ENCODE measurements at regions not wholly inside any gene's neighbourhood (a gene's known extent, or its start where the extent isn't known, plus 50 kb on each side); places are given as distances from the start of the nearest gene placed in this dataset.

DNA sequence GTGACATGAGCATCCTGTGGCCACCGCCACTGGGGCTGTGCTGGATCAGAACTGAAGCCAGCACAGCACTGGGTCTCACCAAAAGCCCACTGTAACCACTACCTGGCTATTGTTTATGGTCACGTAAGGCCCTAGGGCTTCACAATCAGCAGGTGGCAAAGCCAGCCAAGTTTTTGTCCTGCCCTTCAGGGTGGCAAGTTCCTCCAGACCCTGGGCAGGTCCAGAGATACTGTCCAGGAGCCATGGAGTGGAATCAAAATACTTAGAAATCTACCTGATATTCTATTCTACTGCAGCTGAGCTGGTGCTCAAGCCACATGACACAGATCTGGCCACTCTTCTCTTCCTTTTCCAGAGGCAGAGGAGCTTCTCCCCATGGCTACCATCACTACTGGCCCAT, 121.2 kb upstream of the CXXC4 start:
- Mint-ChIP-seq H3K36me3 (ENCODE audit: low read depth) (no peaks in the 10 kb centered on the region), H3K9me3 (peaks cover 53% of the 10 kb centered on the region), H3K4me1 (ENCODE audit: low read depth) (no peaks in the 10 kb centered on the region), H3K4me3 (no peak overlapping the region), H3K27me3 (ENCODE audit: insufficient read depth) (no peaks in the 10 kb centered on the region), H3K27ac (no peak overlapping the region)
- DNase-seq: no peak
- TF ChIP-seq, protein P1, sequence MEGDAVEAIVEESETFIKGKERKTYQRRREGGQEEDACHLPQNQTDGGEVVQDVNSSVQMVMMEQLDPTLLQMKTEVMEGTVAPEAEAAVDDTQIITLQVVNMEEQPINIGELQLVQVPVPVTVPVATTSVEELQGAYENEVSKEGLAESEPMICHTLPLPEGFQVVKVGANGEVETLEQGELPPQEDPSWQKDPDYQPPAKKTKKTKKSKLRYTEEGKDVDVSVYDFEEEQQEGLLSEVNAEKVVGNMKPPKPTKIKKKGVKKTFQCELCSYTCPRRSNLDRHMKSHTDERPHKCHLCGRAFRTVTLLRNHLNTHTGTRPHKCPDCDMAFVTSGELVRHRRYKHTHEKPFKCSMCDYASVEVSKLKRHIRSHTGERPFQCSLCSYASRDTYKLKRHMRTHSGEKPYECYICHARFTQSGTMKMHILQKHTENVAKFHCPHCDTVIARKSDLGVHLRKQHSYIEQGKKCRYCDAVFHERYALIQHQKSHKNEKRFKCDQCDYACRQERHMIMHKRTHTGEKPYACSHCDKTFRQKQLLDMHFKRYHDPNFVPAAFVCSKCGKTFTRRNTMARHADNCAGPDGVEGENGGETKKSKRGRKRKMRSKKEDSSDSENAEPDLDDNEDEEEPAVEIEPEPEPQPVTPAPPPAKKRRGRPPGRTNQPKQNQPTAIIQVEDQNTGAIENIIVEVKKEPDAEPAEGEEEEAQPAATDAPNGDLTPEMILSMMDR (IDR thresholded peaks at IDR 0.05): no peak

DNA sequence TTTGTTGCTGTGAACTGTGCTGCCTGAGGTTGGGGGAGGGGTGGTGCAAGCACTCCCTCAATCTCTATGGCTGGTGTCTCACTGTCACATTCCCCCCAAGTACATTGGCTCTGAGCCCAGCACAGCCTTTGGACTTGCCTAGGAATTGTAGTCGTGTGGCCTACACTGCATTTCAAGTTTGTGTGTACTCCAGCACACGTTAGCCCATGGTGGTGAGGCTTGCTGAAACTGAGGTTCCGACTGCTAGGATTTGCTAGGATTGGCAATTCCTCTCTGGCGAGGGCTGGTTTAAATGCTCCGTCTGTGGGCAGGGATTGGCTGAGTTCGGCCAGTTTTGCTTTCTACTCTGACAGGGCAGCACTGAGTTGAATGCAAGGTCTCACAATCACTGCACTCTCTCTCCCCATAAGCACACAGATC, 121.7 kb upstream of the CXXC4 start:
- Mint-ChIP-seq H3K4me1 (ENCODE audit: low read depth) (no peaks in the 10 kb centered on the region), H3K9me3 (peaks cover 58% of the 10 kb centered on the region), H3K36me3 (ENCODE audit: low read depth) (no peaks in the 10 kb centered on the region), H3K4me3 (no peak overlapping the region), H3K27ac (no peak overlapping the region), H3K27me3 (ENCODE audit: insufficient read depth) (no peaks in the 10 kb centered on the region)
- TF ChIP-seq, protein P1 (IDR thresholded peaks at IDR 0.05): no peak
- DNase-seq: no peak

DNA sequence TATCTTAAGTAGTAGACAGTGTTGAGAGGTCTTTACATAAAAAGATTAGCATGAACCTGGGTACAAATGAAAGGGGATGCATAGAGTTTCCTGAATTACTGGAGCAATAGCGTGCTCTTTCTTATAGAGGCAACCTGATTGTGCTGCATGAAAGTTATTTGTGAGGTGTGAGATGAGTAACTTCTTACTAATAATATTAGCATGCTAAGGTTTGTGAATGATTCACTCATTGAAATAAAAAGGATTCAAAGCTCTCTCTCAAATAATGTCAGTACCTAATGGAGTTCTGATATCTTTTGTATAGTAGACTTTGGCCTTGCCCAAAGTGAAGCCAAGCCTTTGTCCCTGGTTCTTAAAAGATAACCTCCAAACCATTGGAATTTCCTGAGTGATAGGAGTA, 131.0 kb upstream of the CXXC4 start:
- TF ChIP-seq, protein P1 (IDR thresholded peaks at IDR 0.05): no peak
- Mint-ChIP-seq H3K27me3 (ENCODE audit: insufficient read depth) (no peaks in the 10 kb centered on the region), H3K9me3 (peaks cover 20% of the 10 kb centered on the region), H3K36me3 (ENCODE audit: low read depth) (no peaks in the 10 kb centered on the region), H3K27ac (no peak overlapping the region), H3K4me3 (no peak overlapping the region), H3K4me1 (ENCODE audit: low read depth) (no peaks in the 10 kb centered on the region)
- DNase-seq: no peak

GRCh38 chr4:104629601-104630000, 134.9 kb upstream of the CXXC4 start:
- TF ChIP-seq, protein P1 (IDR thresholded peaks at IDR 0.05): no peak
- Mint-ChIP-seq H3K27ac (no peak overlapping the region), H3K36me3 (ENCODE audit: low read depth) (no peaks in the 10 kb centered on the region), H3K4me3 (no peak overlapping the region), H3K4me1 (ENCODE audit: low read depth) (no peaks in the 10 kb centered on the region), H3K9me3 (peaks cover 12% of the 10 kb centered on the region), H3K27me3 (ENCODE audit: insufficient read depth) (no peaks in the 10 kb centered on the region)
- no peak for DNase-seq

GRCh38 chr4:104630272-104630671, 135.6 kb upstream of the CXXC4 start:
- TF ChIP-seq, protein P1 (IDR thresholded peaks at IDR 0.05): no peak
- no peak overlapping the region for H3K4me3 Mint-ChIP-seq

DNA sequence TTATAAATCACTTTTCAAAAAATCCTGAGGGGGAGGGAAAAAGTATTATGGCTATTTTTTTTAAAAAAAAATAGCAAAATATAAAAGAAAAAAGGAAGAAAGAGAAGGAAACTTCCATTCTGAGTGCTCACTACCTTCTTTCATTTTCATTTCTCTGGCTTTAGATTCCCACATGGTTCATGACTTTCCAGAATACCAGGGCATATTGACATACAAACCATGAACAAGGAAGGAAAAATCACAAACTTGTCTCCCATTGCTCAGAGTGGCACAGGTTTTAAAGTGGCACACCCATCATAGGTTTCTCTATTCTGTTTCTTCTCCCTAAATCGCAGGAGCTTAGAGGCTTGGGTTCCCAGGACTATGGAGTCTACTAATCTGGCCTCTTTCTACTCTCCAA, 136.3 kb upstream of the CXXC4 start:
- no peaks in the 10 kb centered on the region for H3K36me3 Mint-ChIP-seq (ENCODE audit: low read depth)
- no peak overlapping the region for H3K27ac Mint-ChIP-seq
- H3K4me1 Mint-ChIP-seq (ENCODE audit: low read depth): no peaks in the 10 kb centered on the region
- TF ChIP-seq, protein P1 (IDR thresholded peaks at IDR 0.05): no peak
- no peak overlapping the region for H3K4me3 Mint-ChIP-seq
- DNase-seq: no peak
- no peaks in the 10 kb centered on the region for H3K27me3 Mint-ChIP-seq (ENCODE audit: insufficient read depth)
- peaks cover 22% of the 10 kb centered on the region for H3K9me3 Mint-ChIP-seq

More at GRCh38 chr4:104630272-104630671, 135.6 kb upstream of the CXXC4 start:
- no peaks in the 10 kb centered on the region for H3K4me1 Mint-ChIP-seq (ENCODE audit: low read depth)
- no peaks in the 10 kb centered on the region for H3K27me3 Mint-ChIP-seq (ENCODE audit: insufficient read depth)
- no peak overlapping the region for H3K27ac Mint-ChIP-seq
- no peak for DNase-seq
- H3K9me3 Mint-ChIP-seq: peaks cover 15% of the 10 kb centered on the region
- no peaks in the 10 kb centered on the region for H3K36me3 Mint-ChIP-seq (ENCODE audit: low read depth)
